Keratinocyte (primary cell): ENCODE measurements at regions not wholly inside any gene's neighbourhood (a gene's known extent, or its start where the extent isn't known, plus 50 kb on each side); places are given as distances from the start of the nearest gene placed in this dataset.
A peak's percentile ranks its signal among the peaks of the same experiment; 100 is the strongest.

Experiments used
- DNase-seq: peaks from one replicate; pipeline ENCODE4 v3.0.0-alpha.2; 2011; ENCODE audit warnings: low read depth, missing footprints, low spot score
- FAIRE-seq: peaks from 2 replicates; lab custom pipeline; 2011; peaks lifted over from hg19 to GRCh38; lab: Jason Lieb, UNC
- H2AFZ ChIP-seq: 2 replicates; pipeline ENCODE4 v1.6.0; 2012; ENCODE audit warnings: low read length, control low read depth, inconsistent platforms; ENCODE audit not compliant: control insufficient read depth
- H3K27ac ChIP-seq: 2 replicates; pipeline ENCODE4 v1.5.1; 2011; ENCODE audit warnings: low read length; ENCODE audit not compliant: control insufficient read depth, insufficient read depth
- H3K27me3 ChIP-seq: 3 replicates; pipeline ENCODE4 v1.6.0; 2011; ENCODE audit warnings: low read length; ENCODE audit not compliant: control insufficient read depth, insufficient read depth; ENCODE audit errors: extremely low read depth
- H3K36me3 ChIP-seq, 2 experiments: 2 replicates in 1 of 2; 3 replicates in 1 of 2; pipeline ENCODE4 v1.5.1; 2011; ENCODE audit warnings: low read length in 2 of 2, mild to moderate bottlenecking in 1 of 2; ENCODE audit not compliant: control insufficient read depth in 2 of 2, insufficient read depth in 2 of 2; ENCODE audit errors: extremely low read depth in 1 of 2
- H3K4me1 ChIP-seq: 3 replicates; pipeline ENCODE4 v1.5.1; 2011; ENCODE audit warnings: low read length; ENCODE audit not compliant: control insufficient read depth, insufficient read depth; ENCODE audit errors: extremely low read depth
- H3K4me2 ChIP-seq: 3 replicates; pipeline ENCODE4 v1.6.0; 2011; ENCODE audit warnings: low read depth, low read length; ENCODE audit not compliant: control insufficient read depth, insufficient read depth; ENCODE audit errors: extremely low read depth
- H3K4me3 ChIP-seq, 3 experiments: fragments of 200-600 bp in 1 of 3; sonication (generic) in 1 of 3; 2 replicates in 2 of 3; 3 replicates in 1 of 3; pipeline ENCODE4 v1.5.1; 2011 to 2016; ENCODE audit warnings: low read length in 3 of 3, mild to moderate bottlenecking in 3 of 3, control low read depth in 2 of 3, inconsistent platforms in 1 of 3, low read depth in 1 of 3, mixed read lengths in 1 of 3, mixed run types in 1 of 3, moderate library complexity in 1 of 3; ENCODE audit not compliant: control insufficient read depth in 2 of 3, insufficient read depth in 2 of 3; ENCODE audit errors: extremely low read depth in 1 of 3
- H3K79me2 ChIP-seq: 2 replicates; pipeline ENCODE4 v1.6.0; 2012; ENCODE audit warnings: low read length; ENCODE audit not compliant: control insufficient read depth, insufficient read depth
- H3K9ac ChIP-seq: 3 replicates; pipeline ENCODE4 v1.6.0; 2011; ENCODE audit warnings: low read length; ENCODE audit not compliant: control insufficient read depth, insufficient read depth; ENCODE audit errors: extremely low read depth
- H3K9me1 ChIP-seq: 3 replicates; pipeline ENCODE4 v1.6.0; 2011; ENCODE audit warnings: low read length; ENCODE audit not compliant: control insufficient read depth, insufficient read depth; ENCODE audit errors: extremely low read depth
- H3K9me3 ChIP-seq: 2 replicates; pipeline ENCODE4 v1.5.1; 2012; ENCODE audit warnings: low read depth, low read length; ENCODE audit not compliant: control insufficient read depth
- H4K20me1 ChIP-seq: 3 replicates; pipeline ENCODE4 v1.6.0; 2011; ENCODE audit warnings: low read length; ENCODE audit not compliant: control insufficient read depth, insufficient read depth; ENCODE audit errors: extremely low read depth
- EZH2 ChIP-seq: IDR thresholded peaks from one replicate; pipeline ENCODE4 v1.6.1; 2012; ENCODE audit warnings: inconsistent platforms, mild to moderate bottlenecking, low read length, moderate library complexity
- dilution Hi-C: fragments of 300-500 bp; cut with MboI; formaldehyde crosslinking; loops from one replicate; pipeline ENCODE4 v1.7.0; 2020; ENCODE audit warnings: low sequenced_read_pairs; ENCODE audit not compliant: extremely low pct_ligation_motif_present
- TF ChIP-seq, protein P1 (sequence below), 3 experiments: IDR thresholded peaks in 1 of 3; conservative IDR thresholded peaks in 1 of 3; optimal IDR thresholded peaks in 1 of 3; 2 replicates in 2 of 3; 3 replicates in 1 of 3; pipeline versions ENCODE3 to v1.5.1; 2011; ENCODE audit warnings: low read length in 3 of 3, mild to moderate bottlenecking in 3 of 3, moderate library complexity in 2 of 3, control low read depth in 1 of 3, inconsistent platforms in 1 of 3; ENCODE audit not compliant: insufficient read depth in 2 of 3; ENCODE audit errors: extremely low read depth in 1 of 3

DNA sequence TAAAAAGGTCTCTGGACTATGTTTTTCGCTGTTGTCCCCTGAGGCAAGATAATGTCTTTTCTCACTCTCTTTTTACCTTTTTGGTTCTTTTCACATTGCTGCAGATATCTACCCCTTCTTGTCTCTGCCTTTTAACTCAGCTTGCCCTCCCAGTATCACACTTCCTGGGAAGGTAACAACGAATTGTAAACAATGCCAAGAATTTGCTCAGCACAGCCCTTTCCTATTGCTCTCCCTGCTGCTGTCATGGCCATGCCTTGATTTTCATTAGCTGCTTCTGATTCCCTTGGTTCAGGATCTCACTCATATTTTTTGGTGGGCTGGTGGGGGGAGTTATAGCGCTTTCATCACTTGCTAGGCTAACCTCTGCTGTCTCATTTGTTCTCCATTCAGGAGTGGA is 123.1 kb upstream of the DPH6 start:
- DNase-seq = no peak

DNA sequence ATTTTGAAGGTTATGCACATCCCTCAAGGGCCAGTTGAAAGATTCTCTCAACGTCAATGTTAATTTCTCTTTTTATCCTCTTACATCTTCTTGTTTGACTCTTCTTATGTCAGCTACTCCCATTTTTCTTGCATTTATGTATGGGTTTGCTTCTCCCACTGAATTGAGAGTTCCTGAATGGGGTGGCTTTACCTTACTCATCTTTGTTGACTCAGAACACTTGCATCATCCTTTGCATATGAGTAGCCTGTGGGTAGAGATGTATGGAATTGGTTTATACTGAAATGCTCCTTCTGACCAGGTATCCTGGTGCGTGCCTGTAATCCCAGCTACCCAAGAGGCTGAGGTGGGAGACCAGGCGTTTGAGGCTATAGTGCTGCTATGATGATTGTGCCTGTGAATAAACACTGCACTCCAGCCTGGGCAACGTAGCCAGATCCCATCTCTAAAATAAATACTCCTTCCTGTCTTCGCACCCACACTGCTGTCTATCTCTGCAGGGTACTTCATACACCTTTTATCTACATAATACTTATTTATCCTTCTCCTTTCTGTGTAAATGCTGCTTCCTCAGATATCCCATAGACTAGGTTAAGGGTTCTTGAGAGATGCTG is 123.6 kb upstream of the DPH6 start:
- no peak overlapping the region for H2AFZ ChIP-seq
- no peak for DNase-seq
- H3K9ac ChIP-seq = no peak overlapping the region
- no peaks in the 10 kb centered on the region for H3K79me2 ChIP-seq
- H3K4me1 ChIP-seq = peaks cover 7% of the 10 kb centered on the region
- no peaks in the 10 kb centered on the region for H4K20me1 ChIP-seq
- TF ChIP-seq, protein P1, sequence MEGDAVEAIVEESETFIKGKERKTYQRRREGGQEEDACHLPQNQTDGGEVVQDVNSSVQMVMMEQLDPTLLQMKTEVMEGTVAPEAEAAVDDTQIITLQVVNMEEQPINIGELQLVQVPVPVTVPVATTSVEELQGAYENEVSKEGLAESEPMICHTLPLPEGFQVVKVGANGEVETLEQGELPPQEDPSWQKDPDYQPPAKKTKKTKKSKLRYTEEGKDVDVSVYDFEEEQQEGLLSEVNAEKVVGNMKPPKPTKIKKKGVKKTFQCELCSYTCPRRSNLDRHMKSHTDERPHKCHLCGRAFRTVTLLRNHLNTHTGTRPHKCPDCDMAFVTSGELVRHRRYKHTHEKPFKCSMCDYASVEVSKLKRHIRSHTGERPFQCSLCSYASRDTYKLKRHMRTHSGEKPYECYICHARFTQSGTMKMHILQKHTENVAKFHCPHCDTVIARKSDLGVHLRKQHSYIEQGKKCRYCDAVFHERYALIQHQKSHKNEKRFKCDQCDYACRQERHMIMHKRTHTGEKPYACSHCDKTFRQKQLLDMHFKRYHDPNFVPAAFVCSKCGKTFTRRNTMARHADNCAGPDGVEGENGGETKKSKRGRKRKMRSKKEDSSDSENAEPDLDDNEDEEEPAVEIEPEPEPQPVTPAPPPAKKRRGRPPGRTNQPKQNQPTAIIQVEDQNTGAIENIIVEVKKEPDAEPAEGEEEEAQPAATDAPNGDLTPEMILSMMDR (optimal IDR thresholded peaks at IDR 0.05 in 1 of 3, IDR thresholded peaks at IDR 0.05 in 1 of 3, conservative IDR thresholded peaks at IDR 0.05 in 1 of 3; ENCODE audit: extremely low read depth in 1 of 3, insufficient read depth in 2 of 3, low read length in 3 of 3) = no peak
- no peak for TF ChIP-seq EZH2
- H3K27ac ChIP-seq = no peak overlapping the region
- H3K9me3 ChIP-seq = no peaks in the 10 kb centered on the region
- no peaks in the 10 kb centered on the region for H3K9me1 ChIP-seq
- dilution Hi-C loops = no loop called here
- H3K4me3 ChIP-seq = no peak overlapping the region
- no peaks in the 10 kb centered on the region for H3K27me3 ChIP-seq
- peak; percentile 44 for FAIRE-seq
- no peak overlapping the region for H3K4me2 ChIP-seq
- no peaks in the 10 kb centered on the region for H3K36me3 ChIP-seq

More for the DNA sequence above, 123.1 kb upstream of the DPH6 start:
- Histone ChIP-seq H3K9ac (no peak overlapping the region), H3K27me3 (no peaks in the 10 kb centered on the region), H3K4me1 (peaks cover 7% of the 10 kb centered on the region), H3K4me3 (no peak overlapping the region), H3K4me2 (no peak overlapping the region), H3K79me2 (no peaks in the 10 kb centered on the region), H3K36me3 (no peaks in the 10 kb centered on the region), H2AFZ (no peak overlapping the region), H3K9me1 (no peaks in the 10 kb centered on the region), H4K20me1 (no peaks in the 10 kb centered on the region), H3K9me3 (no peaks in the 10 kb centered on the region), H3K27ac (no peak overlapping the region)
- TF ChIP-seq, protein P1 (optimal IDR thresholded peaks at IDR 0.05 in 1 of 3, IDR thresholded peaks at IDR 0.05 in 1 of 3, conservative IDR thresholded peaks at IDR 0.05 in 1 of 3; ENCODE audit: extremely low read depth in 1 of 3, insufficient read depth in 2 of 3, low read length in 3 of 3) = no peak
- TF ChIP-seq EZH2 = no peak
- dilution Hi-C loops = no loop called here
- no peak for FAIRE-seq
